ENCODE measurements at regions not wholly inside any gene's neighbourhood (a gene's known extent, or its start where the extent isn't known, plus 50 kb on each side); places are given as distances from the start of the nearest gene placed in this dataset.

GRCh38 chr12:124379379-124379937 lies 84.6 kb downstream of the RFLNA start:
- no peak for DNase-seq (ENCODE audit: low spot score)
- peaks cover 68% of the 10 kb centered on the region for H3K36me3 ChIP-seq
- H3K27me3 ChIP-seq, result no peaks in the 10 kb centered on the region
- peaks cover 0 to 50% of the 10 kb centered on the region in 2 donors for H3K4me1 ChIP-seq
- H3K4me3 ChIP-seq, result no peak overlapping the region
- peak overlapping the region; percentile 86 to 88 for H3K27ac ChIP-seq
- no peaks in the 10 kb centered on the region for H3K9me3 ChIP-seq
- TF ChIP-seq, protein P1, sequence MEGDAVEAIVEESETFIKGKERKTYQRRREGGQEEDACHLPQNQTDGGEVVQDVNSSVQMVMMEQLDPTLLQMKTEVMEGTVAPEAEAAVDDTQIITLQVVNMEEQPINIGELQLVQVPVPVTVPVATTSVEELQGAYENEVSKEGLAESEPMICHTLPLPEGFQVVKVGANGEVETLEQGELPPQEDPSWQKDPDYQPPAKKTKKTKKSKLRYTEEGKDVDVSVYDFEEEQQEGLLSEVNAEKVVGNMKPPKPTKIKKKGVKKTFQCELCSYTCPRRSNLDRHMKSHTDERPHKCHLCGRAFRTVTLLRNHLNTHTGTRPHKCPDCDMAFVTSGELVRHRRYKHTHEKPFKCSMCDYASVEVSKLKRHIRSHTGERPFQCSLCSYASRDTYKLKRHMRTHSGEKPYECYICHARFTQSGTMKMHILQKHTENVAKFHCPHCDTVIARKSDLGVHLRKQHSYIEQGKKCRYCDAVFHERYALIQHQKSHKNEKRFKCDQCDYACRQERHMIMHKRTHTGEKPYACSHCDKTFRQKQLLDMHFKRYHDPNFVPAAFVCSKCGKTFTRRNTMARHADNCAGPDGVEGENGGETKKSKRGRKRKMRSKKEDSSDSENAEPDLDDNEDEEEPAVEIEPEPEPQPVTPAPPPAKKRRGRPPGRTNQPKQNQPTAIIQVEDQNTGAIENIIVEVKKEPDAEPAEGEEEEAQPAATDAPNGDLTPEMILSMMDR (IDR thresholded peaks at IDR 0.05), result no peak

DNA sequence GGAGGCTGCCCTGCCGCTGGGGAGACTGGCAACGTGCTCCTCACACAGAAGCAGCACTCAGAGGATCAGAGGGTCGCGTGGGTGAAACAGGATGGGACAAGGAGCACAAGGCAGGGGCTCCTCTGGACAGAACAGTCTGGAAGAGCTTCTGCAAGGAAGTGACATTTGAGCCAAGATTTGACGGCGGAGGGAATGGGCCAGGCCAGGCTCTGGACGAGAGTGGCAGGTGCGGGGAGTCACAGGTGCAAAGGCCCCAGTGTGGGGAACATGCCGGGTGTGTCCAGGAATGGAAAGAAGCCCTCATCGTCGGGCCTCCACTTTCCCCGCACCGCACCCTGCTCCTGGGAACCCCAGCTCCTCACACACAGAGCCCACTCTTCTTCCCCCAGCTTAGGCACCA lies 84.0 kb downstream of the RFLNA start:
- Histone ChIP-seq H3K4me1 (peaks cover 0 to 50% of the 10 kb centered on the region in 2 donors), H3K9me3 (no peaks in the 10 kb centered on the region), H3K27ac (peak overlapping the region; percentile 86 to 88), H3K27me3 (no peaks in the 10 kb centered on the region), H3K36me3 (peaks cover 69% of the 10 kb centered on the region), H3K4me3 (no peak overlapping the region)
- DNase-seq (ENCODE audit: low spot score), result no peak
- TF ChIP-seq, protein P1 (IDR thresholded peaks at IDR 0.05), result no peak

GRCh38 chr12:124377981-124378509 lies 83.2 kb downstream of the RFLNA start:
- H3K4me1 ChIP-seq, result peaks cover 0 to 49% of the 10 kb centered on the region in 2 donors
- H3K27me3 ChIP-seq, result no peaks in the 10 kb centered on the region
- peak overlapping the region; percentile 86 to 88 for H3K27ac ChIP-seq
- TF ChIP-seq, protein P1 (IDR thresholded peaks at IDR 0.05), result no peak
- peaks cover 63% of the 10 kb centered on the region for H3K36me3 ChIP-seq
- H3K9me3 ChIP-seq, result no peaks in the 10 kb centered on the region
- no peak for DNase-seq (ENCODE audit: low spot score)
- H3K4me3 ChIP-seq, result no peak overlapping the region

DNA sequence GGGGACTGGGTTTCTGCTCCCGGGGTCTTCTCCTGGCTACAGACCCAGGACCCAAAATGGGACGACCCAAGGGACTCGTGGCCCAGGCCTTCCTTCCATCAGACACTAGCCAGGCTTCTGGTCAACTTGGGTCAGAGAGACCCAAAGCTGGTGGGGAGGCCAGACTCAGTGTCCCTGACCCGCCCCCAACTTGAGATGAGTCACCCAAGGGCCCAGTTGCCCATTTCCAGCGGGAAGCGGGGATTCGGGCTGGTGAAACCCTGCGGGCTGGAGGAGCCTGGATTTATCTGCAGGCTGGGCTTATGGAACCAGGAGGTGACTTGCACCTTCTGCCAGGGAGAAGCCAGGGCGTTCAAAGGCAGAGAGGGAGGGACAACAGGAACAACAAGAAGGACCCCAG lies 81.5 kb downstream of the RFLNA start:
- no peaks in the 10 kb centered on the region for H3K9me3 ChIP-seq
- peaks cover 0 to 41% of the 10 kb centered on the region in 2 donors for H3K4me1 ChIP-seq
- H3K27ac ChIP-seq, result peak overlapping the region in 1 of 2 donors; percentile 35
- H3K27me3 ChIP-seq, result no peaks in the 10 kb centered on the region
- H3K4me3 ChIP-seq, result no peak overlapping the region
- no peak for DNase-seq (ENCODE audit: low spot score)
- TF ChIP-seq, protein P1 (IDR thresholded peaks at IDR 0.05), result no peak
- peaks cover 73% of the 10 kb centered on the region for H3K36me3 ChIP-seq

- Histone ChIP-seq H3K4me3 (no peak overlapping the region), H3K27me3 (no peaks in the 10 kb centered on the region), H3K27ac (peak overlapping the region in 1 of 2 donors; percentile 35), H3K36me3 (peaks cover 79% of the 10 kb centered on the region), H3K4me1 (peaks cover 0 to 41% of the 10 kb centered on the region in 2 donors), H3K9me3 (no peaks in the 10 kb centered on the region)
- TF ChIP-seq, protein P1 (IDR thresholded peaks at IDR 0.05), result peak in 1 of 2 donors; percentile 2
- DNase-seq (ENCODE audit: low spot score), result no peak
Measured at GRCh38 chr12:124375789-124376175, 80.9 kb downstream of the RFLNA start.

All from right atrium auricular region (tissue), 2 donors.